GM19455 (cell line): ENCODE measurements at regions not wholly inside any gene's neighbourhood (a gene's known extent, or its start where the extent isn't known, plus 50 kb on each side); places are given as distances from the start of the nearest gene placed in this dataset.

Source experiments
- ATAC-seq: cut with Tn5 transposase; IDR thresholded peaks from one replicate; pipeline ENCODE4 v1.9.1; 2021; ENCODE audit not compliant: unreplicated experiment

DNA sequence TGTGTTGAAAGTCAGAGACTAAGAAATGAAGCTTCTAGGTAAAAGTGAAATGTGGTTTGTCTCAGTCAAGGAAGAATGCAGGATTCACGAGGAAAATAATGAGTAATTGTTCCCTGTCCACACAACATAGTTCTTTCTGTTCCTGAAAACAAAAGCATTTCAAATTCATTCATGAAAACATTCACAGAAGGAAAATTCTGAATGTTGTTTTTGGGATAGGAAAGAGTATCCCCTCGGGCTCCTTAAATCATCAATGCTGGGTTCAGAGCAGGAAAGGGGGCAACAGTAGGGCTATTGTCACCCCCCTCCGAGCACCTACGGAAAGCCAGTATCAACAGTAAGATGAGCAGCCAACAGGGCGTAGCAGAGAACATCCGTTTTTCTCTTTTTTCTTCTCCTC is 769.9 kb upstream of the ADAMTS16 start:
- no peak for ATAC-seq

GRCh38 chr5:4372481-4372880 is 767.6 kb upstream of the ADAMTS16 start:
- ATAC-seq, result no peak

GRCh38 chr5:4373051-4373820 is 766.9 kb upstream of the ADAMTS16 start:
- ATAC-seq, result no peak

GRCh38 chr5:4374866-4375265 is 765.3 kb upstream of the ADAMTS16 start:
- ATAC-seq, result no peak

DNA sequence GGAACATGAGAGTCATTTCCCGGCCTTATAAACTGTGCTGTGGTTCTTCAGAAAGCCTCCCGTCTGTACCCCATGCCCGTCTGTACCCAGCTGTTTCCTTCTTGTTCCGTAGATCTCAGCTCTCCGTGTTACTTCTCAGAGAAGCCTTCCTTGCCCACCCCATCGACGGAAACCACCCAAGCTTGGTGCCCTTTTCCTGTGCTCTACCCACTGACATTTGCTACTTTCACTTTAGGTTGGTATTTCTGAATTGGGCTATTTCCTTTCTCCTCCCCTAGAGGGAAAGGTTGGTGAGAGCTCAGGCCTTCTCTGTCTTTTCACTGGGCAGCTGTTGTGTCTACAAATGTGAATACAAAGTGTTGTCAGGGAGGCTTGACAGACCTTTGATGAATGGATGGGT is 764.5 kb upstream of the ADAMTS16 start:
- ATAC-seq, result no peak

GRCh38 chr5:4383102-4383501 is 757.0 kb upstream of the ADAMTS16 start:
- ATAC-seq, result no peak

GRCh38 chr5:4383518-4384198 is 756.5 kb upstream of the ADAMTS16 start:
- ATAC-seq, result no peak

GRCh38 chr5:4384649-4385048 is 755.5 kb upstream of the ADAMTS16 start:
- no peak for ATAC-seq

DNA sequence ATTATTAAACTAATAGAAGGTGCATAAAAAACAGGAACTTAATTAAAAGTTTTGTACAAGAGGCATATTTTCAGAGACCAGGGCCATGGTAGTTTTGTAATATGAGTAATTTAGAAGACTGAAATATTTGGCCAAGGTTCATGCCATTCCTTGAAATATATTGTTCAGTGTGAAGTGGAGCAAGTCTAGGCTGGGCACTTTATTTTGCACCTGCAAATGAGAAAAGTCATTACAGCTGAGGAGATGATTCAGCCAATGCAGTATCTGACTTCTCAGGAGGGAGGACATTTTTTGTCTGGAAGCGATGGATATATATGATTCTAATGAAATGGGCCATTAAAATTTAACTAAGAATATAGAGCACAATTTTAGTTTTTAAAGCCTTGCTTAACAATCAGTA is 754.0 kb upstream of the ADAMTS16 start:
- no peak for ATAC-seq

DNA sequence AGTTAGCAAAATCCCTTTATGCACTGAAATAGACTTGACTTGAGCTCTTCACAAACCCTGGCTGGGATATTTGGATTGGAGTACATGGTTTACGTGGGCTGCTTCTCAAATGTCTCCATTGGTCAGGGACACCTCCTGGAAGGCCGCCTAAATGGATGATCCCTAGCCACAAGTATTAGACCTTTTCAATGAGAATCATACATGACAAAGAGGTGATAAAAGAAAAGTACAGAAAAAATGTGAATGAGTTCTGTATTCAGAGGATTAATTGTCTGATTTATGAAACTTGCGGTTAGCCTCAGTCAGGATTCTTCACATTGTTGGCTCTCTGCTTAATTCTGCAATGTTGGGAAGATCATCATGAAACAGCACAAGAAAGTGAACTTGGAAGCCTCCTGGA is 752.8 kb upstream of the ADAMTS16 start:
- ATAC-seq, result no peak

- no peak for ATAC-seq
Measured at GRCh38 chr5:4395752-4396151, 744.4 kb upstream of the ADAMTS16 start.

DNA sequence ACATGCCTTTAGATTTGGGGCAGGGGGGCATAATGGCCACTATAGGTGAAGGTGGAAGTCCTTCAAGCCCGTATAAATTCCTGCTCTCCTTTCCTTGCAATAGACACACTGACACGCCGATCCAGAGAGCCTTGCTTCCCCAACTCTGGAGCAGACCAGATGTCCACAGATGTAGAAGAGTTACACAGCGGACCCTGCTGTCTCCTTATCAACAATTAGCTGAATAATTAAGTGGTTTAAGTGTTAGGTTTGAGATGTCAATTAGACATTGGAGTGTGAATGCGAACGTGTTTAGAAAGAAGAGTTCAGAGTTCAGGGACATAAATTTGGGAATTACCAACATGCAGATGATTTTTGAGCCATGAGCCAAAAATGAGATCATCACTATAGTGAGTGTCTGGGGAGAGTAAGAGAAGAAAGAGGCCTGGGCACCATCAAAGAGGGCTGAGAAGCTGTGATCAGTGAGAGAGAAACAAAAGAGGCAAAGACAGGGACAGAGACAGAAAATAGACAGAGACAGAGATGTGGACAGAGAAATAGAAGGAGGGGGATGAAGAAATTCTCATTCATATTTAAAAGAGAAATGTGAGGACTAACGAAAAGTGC is 734.4 kb upstream of the ADAMTS16 start:
- no peak for ATAC-seq

DNA sequence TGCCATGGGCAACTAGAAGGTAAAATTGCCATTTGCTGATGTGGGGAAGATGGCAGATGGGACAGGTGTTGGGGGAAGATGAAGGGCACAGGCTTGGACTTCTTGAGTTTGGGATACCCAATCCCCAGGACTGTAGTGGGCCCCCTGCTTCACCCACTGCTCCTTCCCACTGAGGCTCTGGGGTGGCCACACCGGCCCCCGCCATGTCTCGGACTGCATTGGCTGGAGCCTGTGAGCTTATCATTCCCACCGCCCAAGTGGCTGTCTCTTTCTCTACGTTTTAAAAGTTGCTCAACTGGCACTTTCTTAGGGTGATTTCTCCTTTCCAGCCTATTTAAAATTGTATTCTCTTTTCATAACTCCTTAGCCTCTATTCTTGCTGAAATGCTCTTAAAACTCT is 730.0 kb upstream of the ADAMTS16 start:
- no peak for ATAC-seq

DNA sequence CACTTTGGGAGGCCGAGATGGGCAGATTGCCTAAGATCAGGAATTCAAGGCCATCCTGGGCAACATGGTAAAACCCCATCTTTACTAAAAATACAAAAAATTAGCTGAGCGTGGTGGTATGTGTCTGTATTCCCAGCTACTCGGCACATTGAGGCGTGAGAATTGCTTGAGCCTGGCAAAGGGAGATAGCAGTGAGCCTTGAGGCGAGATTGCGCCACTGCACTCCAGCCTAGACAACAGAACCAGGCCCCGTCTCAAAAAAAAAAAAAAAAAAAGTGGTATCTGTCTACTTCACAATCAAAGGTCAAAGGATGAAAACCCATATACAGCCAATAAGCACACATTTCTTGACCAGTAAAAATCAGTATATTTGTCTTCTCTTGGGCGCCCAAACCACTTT is 728.5 kb upstream of the ADAMTS16 start:
- no peak for ATAC-seq

DNA sequence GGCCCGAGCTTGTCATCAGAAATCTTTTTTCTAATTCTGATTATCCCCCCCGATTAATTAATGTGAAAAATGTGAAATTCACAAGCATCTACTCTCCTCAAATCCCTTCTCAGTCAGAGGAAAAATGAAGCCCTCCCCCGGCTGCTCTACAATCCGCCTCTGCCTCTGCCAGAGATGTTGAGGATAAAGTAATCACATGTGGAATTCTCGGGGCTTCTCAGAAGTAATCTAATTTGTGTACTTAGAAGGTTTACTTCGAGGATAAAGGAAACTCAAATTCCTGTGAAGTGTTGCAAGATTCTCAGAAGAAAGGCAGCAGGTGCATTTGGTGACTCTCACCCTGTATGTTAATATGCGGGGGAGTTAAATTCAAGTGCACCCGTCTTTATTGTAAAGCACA is 726.1 kb upstream of the ADAMTS16 start:
- ATAC-seq, result no peak

DNA sequence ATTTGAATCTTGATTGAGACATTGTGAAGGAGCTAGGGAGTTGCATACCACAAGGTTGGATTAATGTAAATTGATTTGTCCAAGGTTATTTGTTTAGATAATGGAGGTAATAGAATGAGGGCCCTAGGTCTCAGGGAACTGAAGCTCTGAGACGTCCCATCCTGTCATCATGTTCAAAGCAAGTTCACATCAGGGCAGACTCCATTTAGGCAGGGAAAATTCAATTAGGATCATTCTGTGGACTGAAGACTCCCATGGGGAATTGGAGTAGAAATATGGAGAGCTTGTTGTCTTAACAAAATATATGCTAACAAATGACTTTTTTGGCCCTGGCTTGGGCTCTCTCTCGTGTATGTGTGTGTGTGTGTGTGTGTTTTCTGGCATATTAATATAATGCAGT is 722.0 kb upstream of the ADAMTS16 start:
- no peak for ATAC-seq

DNA sequence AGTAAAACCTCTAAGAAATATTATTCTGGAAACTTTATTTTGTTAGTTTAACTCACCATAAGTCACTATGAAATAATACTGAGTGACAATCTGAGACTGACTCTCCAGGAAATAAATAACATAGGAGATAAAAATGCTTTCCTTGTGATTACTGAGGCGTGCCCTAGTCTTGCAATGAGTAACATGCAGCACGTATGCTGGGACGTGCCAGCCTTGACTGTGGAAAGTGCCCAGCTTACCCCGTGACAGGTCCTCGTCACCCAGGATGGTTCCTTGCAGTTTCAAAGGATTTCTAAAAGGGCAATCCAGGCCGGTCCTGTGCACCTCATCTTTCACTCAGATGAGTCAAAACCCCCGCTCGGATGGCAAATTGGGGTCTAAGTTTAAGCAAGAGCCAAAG is 720.8 kb upstream of the ADAMTS16 start:
- ATAC-seq, result no peak

- ATAC-seq, result no peak
Measured at GRCh38 chr5:4420177-4420576, 720.0 kb upstream of the ADAMTS16 start.

- ATAC-seq, result no peak
Measured at GRCh38 chr5:4420681-4421080, 719.4 kb upstream of the ADAMTS16 start.

- ATAC-seq, result no peak
Measured at GRCh38 chr5:4422247-4422646, 717.9 kb upstream of the ADAMTS16 start.

DNA sequence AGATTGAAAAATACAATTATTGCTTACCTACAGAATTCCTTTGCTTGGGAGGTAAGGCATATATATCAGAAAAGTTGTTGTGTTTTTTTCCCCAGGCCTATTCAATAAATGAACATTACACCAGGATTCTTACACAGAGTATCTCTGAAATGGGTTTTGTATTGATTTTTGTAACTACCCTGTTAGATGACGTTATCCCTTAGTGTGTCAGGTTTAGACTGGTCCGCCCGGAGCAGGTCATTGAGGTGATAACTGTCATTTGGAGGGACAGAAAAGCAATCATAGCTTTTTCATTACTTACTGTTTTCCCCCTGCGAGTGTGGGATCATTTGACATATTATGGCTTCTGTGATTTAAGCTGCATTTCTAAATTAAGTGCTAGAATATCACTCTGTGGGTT is 715.2 kb upstream of the ADAMTS16 start:
- no peak for ATAC-seq

DNA sequence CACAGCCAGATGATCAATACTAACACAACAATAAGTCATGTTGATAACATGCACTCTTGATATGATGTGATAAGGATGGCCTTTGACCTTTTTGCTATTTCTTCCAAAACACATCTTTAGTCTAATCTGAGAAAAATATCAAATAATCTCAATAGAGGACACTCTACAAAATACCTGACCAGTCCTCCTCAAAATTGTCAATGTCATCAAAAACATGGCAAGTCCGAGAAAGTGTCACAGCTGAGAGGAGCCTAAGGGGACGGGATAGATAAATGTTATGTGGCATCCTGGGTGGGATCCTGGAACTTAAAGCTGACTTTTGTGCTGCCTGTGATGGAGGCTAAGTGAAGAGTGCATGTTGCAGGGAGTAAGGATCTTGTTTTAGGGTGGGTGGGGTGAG is 699.6 kb upstream of the ADAMTS16 start:
- no peak for ATAC-seq
